ENCODE measurements at regions not wholly inside any gene's neighbourhood (a gene's known extent, or its start where the extent isn't known, plus 50 kb on each side); places are given as distances from the start of the nearest gene placed in this dataset.

DNA sequence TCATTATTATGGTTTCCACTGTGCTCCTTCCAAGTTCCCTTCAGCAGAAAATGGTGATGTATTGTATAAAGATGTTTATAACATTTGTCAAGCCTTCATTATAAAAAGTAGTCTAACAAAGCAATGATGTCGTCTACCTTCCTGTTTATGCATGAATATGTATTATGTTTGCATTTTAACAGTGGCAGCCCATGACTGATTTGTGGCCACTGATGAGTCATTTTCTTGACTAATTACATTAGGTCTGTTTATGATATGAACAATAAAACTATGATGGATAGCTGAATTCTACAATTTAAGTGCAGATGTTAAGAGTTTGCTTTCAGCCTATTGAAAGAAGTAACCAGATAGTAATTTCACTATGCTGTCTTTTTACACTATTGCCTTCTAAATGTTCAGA, 75.4 kb upstream of the ADAMTS19 start:
- FAIRE-seq, result no peak
- POLR2A ChIA-PET, result no interaction called here
- intact Hi-C loops (cut with micrococcal nuclease; ENCODE audit: unreplicated experiment) (no loop called here), in situ Hi-C loops (cut with HindIII; ENCODE audit: extremely low pct_ligation_motif_present, low pct_unique_long_range_greater_than_20kb) (no loop called here)
- TF ChIP-seq ZSCAN5A (CRISPR knock-in tag; IDR thresholded peaks at IDR 0.05; ENCODE audit: borderline replicate concordance) (no peak), RFXANK (CRISPR knock-in tag; IDR thresholded peaks at IDR 0.05) (no peak), HMGA1 (CRISPR knock-in tag; conservative IDR thresholded peaks at IDR 0.05) (no peak), CREB1 (IDR thresholded peaks at IDR 0.05) (no peak), CREB1 (CRISPR knock-in tag; IDR thresholded peaks at IDR 0.05) (no peak)
- Histone ChIP-seq H2AFZ (ENCODE audit: low read length) (no peak overlapping the region), H3K27me3 (ENCODE audit: control insufficient read depth in 1 of 2, insufficient read depth in 2 of 2, low read length in 2 of 2) (no peaks in the 10 kb centered on the region), H3K4me3 (replicated peaks in 1 of 3; ENCODE audit: insufficient read depth in 1 of 3, low read depth in 2 of 3, low read length in 3 of 3) (no peak overlapping the region), H3K27ac (ENCODE audit: extremely low read length, insufficient read depth, low read length) (no peak overlapping the region), H4K20me1 (ENCODE audit: insufficient read depth, low read length) (no peaks in the 10 kb centered on the region), H3K4me2 (ENCODE audit: low read depth, low read length) (no peak overlapping the region), H3K36me3 (replicated peaks in 1 of 2; ENCODE audit: control insufficient read depth in 1 of 2, insufficient read depth in 2 of 2, low read length in 2 of 2) (no peaks in the 10 kb centered on the region), H3K9ac (ENCODE audit: insufficient read depth, low read depth, low read length) (no peak overlapping the region), H3K4me1 (ENCODE audit: insufficient read depth, low read length) (no peaks in the 10 kb centered on the region), H3K79me2 (ENCODE audit: insufficient read depth, low read length) (no peaks in the 10 kb centered on the region), H3K9me3 (ENCODE audit: low read length) (no peaks in the 10 kb centered on the region)
- BruUV-seq (replicated peaks), result no TSS peak
- no peak for DNase-seq (ENCODE audit: low spot score)
- 73% methylated on average over 1 of the region's 1 CpG for WGBS (ENCODE audit: low lambda C conversion rate)
- no peak for ATAC-seq
- CTCF ChIA-PET (ENCODE audit: low intra/inter-chr PET ratio, low total read pairs), result no interaction called here

DNA sequence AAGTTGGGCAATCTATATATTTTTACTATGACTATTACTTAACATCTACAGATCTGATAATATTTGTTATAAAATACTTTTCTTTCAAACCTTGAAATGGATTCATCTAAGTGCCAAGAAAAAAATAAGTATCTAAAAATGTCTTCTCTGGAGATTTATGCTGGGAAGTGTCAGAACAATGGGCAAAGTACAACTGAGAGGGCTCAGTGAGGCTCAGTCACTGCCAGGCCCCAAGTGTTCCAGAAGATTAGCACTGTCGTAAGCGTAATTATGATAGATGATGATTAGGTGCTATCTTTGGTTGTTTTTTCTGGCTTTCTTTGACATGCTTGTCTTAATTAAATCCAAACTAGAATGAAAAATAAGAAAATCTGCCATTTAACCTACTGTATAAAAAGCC, 72.2 kb upstream of the ADAMTS19 start:
- intact Hi-C loops (cut with micrococcal nuclease; ENCODE audit: unreplicated experiment), result no loop called here
- BruUV-seq (replicated peaks), result no TSS peak
- ChIA-PET POLR2A (no interaction called here), CTCF (ENCODE audit: low intra/inter-chr PET ratio, low total read pairs) (no interaction called here)
- H3K9me3 ChIP-seq (ENCODE audit: low read length), result no peaks in the 10 kb centered on the region
- WGBS (ENCODE audit: low lambda C conversion rate), result 54% methylated on average over 2 of the region's 2 CpGs
- no peaks in the 10 kb centered on the region for H3K4me1 ChIP-seq (ENCODE audit: insufficient read depth, low read length)
- DNase-seq (ENCODE audit: low spot score) (no peak), ATAC-seq (no peak), FAIRE-seq (no peak)
- H3K4me3 ChIP-seq (replicated peaks in 1 of 3; ENCODE audit: insufficient read depth in 1 of 3, low read depth in 2 of 3, low read length in 3 of 3), result no peak overlapping the region
- H3K27me3 ChIP-seq (ENCODE audit: control insufficient read depth in 1 of 2, insufficient read depth in 2 of 2, low read length in 2 of 2), result no peaks in the 10 kb centered on the region
- TF ChIP-seq ZNF430 (CRISPR knock-in tag; IDR thresholded peaks at IDR 0.05), result no peak
- TF ChIP-seq ZNF775 (CRISPR knock-in tag; IDR thresholded peaks at IDR 0.05; ENCODE audit: borderline replicate concordance), result no peak
- no peak for TF ChIP-seq HHEX (CRISPR knock-in tag; IDR thresholded peaks at IDR 0.05)
- no peak for TF ChIP-seq JUNB (CRISPR knock-in tag; IDR thresholded peaks at IDR 0.05; ENCODE audit: borderline replicate concordance)
- no peak for TF ChIP-seq TERF1 (CRISPR knock-in tag; IDR thresholded peaks at IDR 0.05)
- no peak for TF ChIP-seq NFE2 (CRISPR knock-in tag; IDR thresholded peaks at IDR 0.05)
- TF ChIP-seq SOX6 (IDR thresholded peaks at IDR 0.05), result no peak
- no peak for TF ChIP-seq SOX6 (CRISPR knock-in tag; IDR thresholded peaks at IDR 0.05)
- H4K20me1 ChIP-seq (ENCODE audit: insufficient read depth, low read length), result no peaks in the 10 kb centered on the region
- in situ Hi-C loops (cut with HindIII; ENCODE audit: extremely low pct_ligation_motif_present, low pct_unique_long_range_greater_than_20kb), result no loop called here
- no peak overlapping the region for H3K27ac ChIP-seq (ENCODE audit: extremely low read length, insufficient read depth, low read length)
- H3K4me2 ChIP-seq (ENCODE audit: low read depth, low read length), result no peak overlapping the region
- H3K9ac ChIP-seq (ENCODE audit: insufficient read depth, low read depth, low read length), result no peak overlapping the region
- H2AFZ ChIP-seq (ENCODE audit: low read length), result no peak overlapping the region
- H3K36me3 ChIP-seq (replicated peaks in 1 of 2; ENCODE audit: control insufficient read depth in 1 of 2, insufficient read depth in 2 of 2, low read length in 2 of 2), result no peaks in the 10 kb centered on the region
- H3K79me2 ChIP-seq (ENCODE audit: insufficient read depth, low read length), result no peaks in the 10 kb centered on the region

Measured in HepG2 (cell line).